KOPT-K1 (cell line): ENCODE measurements at regions not wholly inside any gene's neighbourhood (a gene's known extent, or its start where the extent isn't known, plus 50 kb on each side); places are given as distances from the start of the nearest gene placed in this dataset.
"Not testable (repeated sequence)": the region's sequence is repeated elsewhere in the genome, so short reads cannot be mapped to it uniquely, and the experiment has no call there.

Source experiments
- H3K27ac ChIP-seq: fragments of 200-600 bp; sonication (generic); 2 replicates; pipeline ENCODE4 v1.5.1; 2016; ENCODE audit warnings: antibody characterized with exemption, mild to moderate bottlenecking, low read depth, low read length; ENCODE audit not compliant: poor library complexity, severe bottlenecking
- H3K36me3 ChIP-seq: fragments of 200-600 bp; sonication (generic); 2 replicates; pipeline ENCODE4 v1.5.1; 2017; ENCODE audit warnings: antibody characterized with exemption, mild to moderate bottlenecking, low read length, moderate library complexity; ENCODE audit not compliant: insufficient read depth
- H3K9me3 ChIP-seq: fragments of 200-600 bp; sonication (generic); 2 replicates; pipeline ENCODE4 v1.5.1; 2017; ENCODE audit warnings: antibody characterized with exemption, low read length, mild to moderate bottlenecking; ENCODE audit not compliant: insufficient read depth, poor library complexity, severe bottlenecking

- Histone ChIP-seq H3K27ac (no peak overlapping the region), H3K9me3 (no peaks in the 10 kb centered on the region), H3K36me3 (no peaks in the 10 kb centered on the region)
These were observed 573.5 kb downstream of the DSC3 start for GRCh38 chr18:30469091-30469490.

- Histone ChIP-seq H3K9me3 (no peaks in the 10 kb centered on the region), H3K27ac (no peak overlapping the region), H3K36me3 (no peaks in the 10 kb centered on the region)
These were observed 577.4 kb downstream of the DSC3 start for GRCh38 chr18:30465096-30465495.

GRCh38 chr18:30457156-30457555, 585.4 kb downstream of the DSC3 start:
- Histone ChIP-seq H3K36me3 (no peaks in the 10 kb centered on the region), H3K27ac (no peak overlapping the region), H3K9me3 (no peaks in the 10 kb centered on the region)

GRCh38 chr18:30455741-30456140, 586.8 kb downstream of the DSC3 start:
- Histone ChIP-seq H3K36me3 (no peaks in the 10 kb centered on the region), H3K9me3 (no peaks in the 10 kb centered on the region), H3K27ac (no peak overlapping the region)

- Histone ChIP-seq H3K9me3 (no peaks in the 10 kb centered on the region), H3K27ac (no peak overlapping the region)
These were observed 587.6 kb downstream of the DSC3 start for GRCh38 chr18:30454920-30455319.

GRCh38 chr18:30451981-30452380, 590.6 kb downstream of the DSC3 start:
- Histone ChIP-seq H3K27ac (no peak overlapping the region), H3K36me3 (no peaks in the 10 kb centered on the region), H3K9me3 (no peaks in the 10 kb centered on the region)

More at GRCh38 chr18:30454920-30455319, 587.6 kb downstream of the DSC3 start:
- no peaks in the 10 kb centered on the region for H3K36me3 ChIP-seq

GRCh38 chr18:30450927-30451326, 591.6 kb downstream of the DSC3 start:
- Histone ChIP-seq H3K27ac (no peak overlapping the region), H3K36me3 (no peaks in the 10 kb centered on the region), H3K9me3 (no peaks in the 10 kb centered on the region)

- no peaks in the 10 kb centered on the region for H3K9me3 ChIP-seq
- no peaks in the 10 kb centered on the region for H3K36me3 ChIP-seq
- no peak overlapping the region for H3K27ac ChIP-seq
These were observed 595.9 kb downstream of the DSC3 start for GRCh38 chr18:30446605-30447004.

GRCh38 chr18:30444544-30444943, 598.0 kb downstream of the DSC3 start:
- no peaks in the 10 kb centered on the region for H3K36me3 ChIP-seq
- H3K27ac ChIP-seq: no peak overlapping the region
- H3K9me3 ChIP-seq: no peaks in the 10 kb centered on the region

- Histone ChIP-seq H3K36me3 (no peaks in the 10 kb centered on the region), H3K27ac (no peak overlapping the region), H3K9me3 (no peaks in the 10 kb centered on the region)
These were observed 602.2 kb downstream of the DSC3 start for GRCh38 chr18:30440351-30440750.

- Histone ChIP-seq H3K9me3 (no peaks in the 10 kb centered on the region), H3K27ac (no peak overlapping the region), H3K36me3 (no peaks in the 10 kb centered on the region)
These were observed 603.4 kb downstream of the DSC3 start for GRCh38 chr18:30439174-30439573.

- H3K27ac ChIP-seq: no peak overlapping the region
- H3K36me3 ChIP-seq: no peaks in the 10 kb centered on the region
- H3K9me3 ChIP-seq: no peaks in the 10 kb centered on the region
These were observed 610.2 kb downstream of the DSC3 start for GRCh38 chr18:30432349-30432748.

- H3K36me3 ChIP-seq, H3K27ac ChIP-seq, H3K9me3 ChIP-seq: not testable (repeated sequence)
These were observed 623.1 kb downstream of the DSC3 start for GRCh38 chr18:30419399-30419798.

- Histone ChIP-seq H3K36me3 (no peaks in the 10 kb centered on the region), H3K9me3 (no peaks in the 10 kb centered on the region), H3K27ac (no peak overlapping the region)
These were observed 626.6 kb downstream of the DSC3 start for GRCh38 chr18:30415903-30416302.

- H3K9me3 ChIP-seq: no peaks in the 10 kb centered on the region
These were observed 633.4 kb downstream of the DSC3 start for GRCh38 chr18:30409120-30409519.

GRCh38 chr18:30406728-30407127, 635.8 kb downstream of the DSC3 start:
- Histone ChIP-seq H3K9me3 (no peaks in the 10 kb centered on the region), H3K27ac (no peak overlapping the region), H3K36me3 (no peaks in the 10 kb centered on the region)

More at GRCh38 chr18:30409120-30409519, 633.4 kb downstream of the DSC3 start:
- H3K27ac ChIP-seq: no peak overlapping the region
- no peaks in the 10 kb centered on the region for H3K36me3 ChIP-seq

- H3K9me3 ChIP-seq: no peaks in the 10 kb centered on the region
- H3K27ac ChIP-seq: no peak overlapping the region
- no peaks in the 10 kb centered on the region for H3K36me3 ChIP-seq
These were observed 637.5 kb downstream of the DSC3 start for GRCh38 chr18:30405038-30405437.
